A549 (cell line): ENCODE measurements at regions not wholly inside any gene's neighbourhood (a gene's known extent, or its start where the extent isn't known, plus 50 kb on each side); places are given as distances from the start of the nearest gene placed in this dataset.

Experiments used
- RFX5 ChIP-seq: fragments of 450-650 bp; IDR thresholded peaks from 2 replicates; pipeline ENCODE4 v1.7.1; 2014; ENCODE audit warnings: antibody characterized with exemption, mild to moderate bottlenecking, moderate library complexity
- TF ChIP-seq, protein P1 (sequence below): fragments of >200 bp; sonication (Bioruptor Twin); formaldehyde crosslinking; IDR thresholded peaks from 3 replicates; pipeline ENCODE4 v1.5.1; 2016
- TF ChIP-seq, protein P2 (sequence below): fragments of 200-600 bp; sonication (generic); IDR thresholded peaks from 2 replicates; pipeline ENCODE4 v1.6.1; 2016; ENCODE audit warnings: antibody characterized with exemption, mild to moderate bottlenecking, moderate library complexity

DNA sequence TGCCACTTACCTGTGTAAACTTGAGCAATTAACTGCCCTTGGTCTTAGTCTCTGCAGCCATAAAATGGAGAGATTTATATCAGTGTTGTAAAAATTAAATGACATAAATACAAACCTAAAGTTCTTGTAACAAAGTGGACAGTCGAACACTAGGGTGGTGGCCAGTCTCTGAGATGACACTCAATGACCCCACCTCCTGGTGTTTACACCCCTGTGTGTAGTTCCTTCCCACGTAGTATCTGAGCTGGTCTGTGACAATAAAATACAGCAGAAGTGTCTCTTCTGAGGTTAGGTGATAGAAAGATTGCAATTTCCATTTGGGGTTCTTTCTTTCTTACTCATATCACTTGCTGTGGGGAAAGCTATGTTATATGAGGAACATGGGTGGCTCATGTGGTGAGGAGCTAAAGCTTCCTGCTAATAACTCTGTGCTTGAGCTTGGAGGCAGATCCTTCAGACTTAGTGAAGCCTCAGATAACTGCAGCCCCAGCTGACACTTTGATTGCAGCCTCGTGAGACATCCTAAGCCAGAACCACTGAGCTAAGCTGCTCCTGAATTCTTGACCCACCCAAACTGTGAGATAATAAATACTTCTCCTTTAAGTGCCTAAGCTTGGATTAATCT lies 173.4 kb upstream of the CHD1 start:
- TF ChIP-seq, protein P1, sequence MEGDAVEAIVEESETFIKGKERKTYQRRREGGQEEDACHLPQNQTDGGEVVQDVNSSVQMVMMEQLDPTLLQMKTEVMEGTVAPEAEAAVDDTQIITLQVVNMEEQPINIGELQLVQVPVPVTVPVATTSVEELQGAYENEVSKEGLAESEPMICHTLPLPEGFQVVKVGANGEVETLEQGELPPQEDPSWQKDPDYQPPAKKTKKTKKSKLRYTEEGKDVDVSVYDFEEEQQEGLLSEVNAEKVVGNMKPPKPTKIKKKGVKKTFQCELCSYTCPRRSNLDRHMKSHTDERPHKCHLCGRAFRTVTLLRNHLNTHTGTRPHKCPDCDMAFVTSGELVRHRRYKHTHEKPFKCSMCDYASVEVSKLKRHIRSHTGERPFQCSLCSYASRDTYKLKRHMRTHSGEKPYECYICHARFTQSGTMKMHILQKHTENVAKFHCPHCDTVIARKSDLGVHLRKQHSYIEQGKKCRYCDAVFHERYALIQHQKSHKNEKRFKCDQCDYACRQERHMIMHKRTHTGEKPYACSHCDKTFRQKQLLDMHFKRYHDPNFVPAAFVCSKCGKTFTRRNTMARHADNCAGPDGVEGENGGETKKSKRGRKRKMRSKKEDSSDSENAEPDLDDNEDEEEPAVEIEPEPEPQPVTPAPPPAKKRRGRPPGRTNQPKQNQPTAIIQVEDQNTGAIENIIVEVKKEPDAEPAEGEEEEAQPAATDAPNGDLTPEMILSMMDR = no peak
- TF ChIP-seq, protein P2, sequence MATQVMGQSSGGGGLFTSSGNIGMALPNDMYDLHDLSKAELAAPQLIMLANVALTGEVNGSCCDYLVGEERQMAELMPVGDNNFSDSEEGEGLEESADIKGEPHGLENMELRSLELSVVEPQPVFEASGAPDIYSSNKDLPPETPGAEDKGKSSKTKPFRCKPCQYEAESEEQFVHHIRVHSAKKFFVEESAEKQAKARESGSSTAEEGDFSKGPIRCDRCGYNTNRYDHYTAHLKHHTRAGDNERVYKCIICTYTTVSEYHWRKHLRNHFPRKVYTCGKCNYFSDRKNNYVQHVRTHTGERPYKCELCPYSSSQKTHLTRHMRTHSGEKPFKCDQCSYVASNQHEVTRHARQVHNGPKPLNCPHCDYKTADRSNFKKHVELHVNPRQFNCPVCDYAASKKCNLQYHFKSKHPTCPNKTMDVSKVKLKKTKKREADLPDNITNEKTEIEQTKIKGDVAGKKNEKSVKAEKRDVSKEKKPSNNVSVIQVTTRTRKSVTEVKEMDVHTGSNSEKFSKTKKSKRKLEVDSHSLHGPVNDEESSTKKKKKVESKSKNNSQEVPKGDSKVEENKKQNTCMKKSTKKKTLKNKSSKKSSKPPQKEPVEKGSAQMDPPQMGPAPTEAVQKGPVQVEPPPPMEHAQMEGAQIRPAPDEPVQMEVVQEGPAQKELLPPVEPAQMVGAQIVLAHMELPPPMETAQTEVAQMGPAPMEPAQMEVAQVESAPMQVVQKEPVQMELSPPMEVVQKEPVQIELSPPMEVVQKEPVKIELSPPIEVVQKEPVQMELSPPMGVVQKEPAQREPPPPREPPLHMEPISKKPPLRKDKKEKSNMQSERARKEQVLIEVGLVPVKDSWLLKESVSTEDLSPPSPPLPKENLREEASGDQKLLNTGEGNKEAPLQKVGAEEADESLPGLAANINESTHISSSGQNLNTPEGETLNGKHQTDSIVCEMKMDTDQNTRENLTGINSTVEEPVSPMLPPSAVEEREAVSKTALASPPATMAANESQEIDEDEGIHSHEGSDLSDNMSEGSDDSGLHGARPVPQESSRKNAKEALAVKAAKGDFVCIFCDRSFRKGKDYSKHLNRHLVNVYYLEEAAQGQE = no peak
- TF ChIP-seq RFX5 = no peak
